Neural cell (in vitro differentiated cells): ENCODE measurements at regions not wholly inside any gene's neighbourhood (a gene's known extent, or its start where the extent isn't known, plus 50 kb on each side); places are given as distances from the start of the nearest gene placed in this dataset.

ENCODE experiments used
- H2AFZ ChIP-seq: fragments of 200-600, 300-800 bp; sonication (generic), shearing (Covaris generic); 2 replicates; pipeline ENCODE4 v1.6.0; 2014; ENCODE audit warnings: low read depth, mild to moderate bottlenecking, antibody characterized with exemption, low read length, moderate library complexity
- H3F3A ChIP-seq: fragments of 200-600 bp; shearing (Covaris generic); 2 replicates; pipeline ENCODE4 v1.6.1; 2016; ENCODE audit warnings: mild to moderate bottlenecking, moderate library complexity, mixed read lengths, antibody characterized with exemption, low read length; ENCODE audit not compliant: insufficient read depth, poor library complexity, severe bottlenecking
- H3K27ac ChIP-seq: fragments of 200-600, 300-800 bp; sonication (generic), shearing (Covaris generic); 2 replicates; pipeline ENCODE4 v1.5.1; 2014; ENCODE audit warnings: mild to moderate bottlenecking, low read length, moderate library complexity
- H3K27me3 ChIP-seq: fragments of 300-800, 200-600 bp; sonication (generic), shearing (Covaris generic); 2 replicates; pipeline ENCODE4 v1.6.0; 2014; ENCODE audit warnings: mild to moderate bottlenecking, low read depth, low read length, moderate library complexity; ENCODE audit not compliant: insufficient read depth
- H3K36me3 ChIP-seq: fragments of 300-800, 200-600 bp; sonication (generic), shearing (Covaris generic); 2 replicates; pipeline ENCODE4 v1.5.1; 2014; ENCODE audit warnings: mild to moderate bottlenecking, antibody characterized with exemption, low read length, moderate library complexity; ENCODE audit not compliant: insufficient read depth
- H3K4me2 ChIP-seq: fragments of 300-800, 200-600 bp; sonication (generic), shearing (Covaris generic); 2 replicates; pipeline ENCODE4 v1.6.0; 2014; ENCODE audit warnings: mild to moderate bottlenecking, low read length
- H3K4me3 ChIP-seq: fragments of 300-800, 200-600 bp; sonication (generic), shearing (Covaris generic); 2 replicates; pipeline ENCODE4 v1.5.1; 2014; ENCODE audit warnings: mild to moderate bottlenecking, low read length, moderate library complexity
- H3K79me2 ChIP-seq: fragments of 200-600 bp; shearing (Covaris generic); replicated peaks from 2 replicates; pipeline ENCODE4 v1.6.0; 2014; ENCODE audit warnings: mild to moderate bottlenecking, low read length, moderate library complexity; ENCODE audit not compliant: insufficient read depth
- H3K9ac ChIP-seq: fragments of 300-800, 200-600 bp; sonication (generic), shearing (Covaris generic); 2 replicates; pipeline ENCODE4 v1.6.1; 2016; ENCODE audit warnings: mild to moderate bottlenecking, low read length, mixed read lengths
- H3K9me2 ChIP-seq: fragments of 200-600 bp; shearing (Covaris generic); 2 replicates; pipeline ENCODE4 v1.6.1; 2016; ENCODE audit warnings: mild to moderate bottlenecking, low read length, mixed read lengths; ENCODE audit not compliant: insufficient read depth
- H3K9me3 ChIP-seq: fragments of 200-600, 300-800 bp; sonication (generic), shearing (Covaris generic); 2 replicates; pipeline ENCODE4 v1.6.1; 2016; ENCODE audit warnings: mild to moderate bottlenecking, mixed run types, low read length, moderate library complexity, mixed read lengths
- H4K20me1 ChIP-seq: fragments of 200-600 bp; shearing (Covaris generic); 2 replicates; pipeline ENCODE4 v1.6.1; 2016; ENCODE audit warnings: mild to moderate bottlenecking, mixed run types; ENCODE audit not compliant: insufficient read depth
- CTCF ChIP-seq: fragments of 450-650 bp; IDR thresholded peaks from 2 replicates; pipeline ENCODE4 v1.5.1; 2014; ENCODE audit warnings: antibody characterized with exemption, mild to moderate bottlenecking, moderate library complexity; ENCODE audit not compliant: poor library complexity, severe bottlenecking
- EP300 ChIP-seq: fragments of 450-650 bp; conservative IDR thresholded peaks from 2 replicates; pipeline ENCODE4 v1.6.1; 2014; ENCODE audit warnings: antibody characterized with exemption, mild to moderate bottlenecking, moderate library complexity; ENCODE audit not compliant: poor library complexity, severe bottlenecking
- EZH2 ChIP-seq: fragments of 200-600, 300-800 bp; shearing (Covaris generic), sonication (generic); IDR thresholded peaks from 2 replicates; pipeline ENCODE4 v1.6.1; 2014; ENCODE audit warnings: antibody characterized with exemption, low read length, borderline replicate concordance, mild to moderate bottlenecking; ENCODE audit not compliant: insufficient read depth, poor library complexity, severe bottlenecking
- MXI1 ChIP-seq: fragments of 450-650 bp; conservative IDR thresholded peaks from 2 replicates; pipeline ENCODE4 v1.6.1; 2014; ENCODE audit warnings: antibody characterized with exemption, mild to moderate bottlenecking; ENCODE audit not compliant: poor library complexity, severe bottlenecking
- POLR2AphosphoS5 ChIP-seq: IDR thresholded peaks from 2 replicates; pipeline ENCODE4 v1.6.1; 2012
- RAD21 ChIP-seq: fragments of 450-650 bp; conservative IDR thresholded peaks from 2 replicates; pipeline ENCODE4 v1.6.1; 2014; ENCODE audit warnings: antibody characterized with exemption, mild to moderate bottlenecking, moderate library complexity
- REST ChIP-seq: IDR thresholded peaks from 2 replicates; pipeline ENCODE4 v1.6.1; 2012; ENCODE audit warnings: borderline replicate concordance
- SMC3 ChIP-seq: fragments of 450-650 bp; conservative IDR thresholded peaks from 2 replicates; pipeline ENCODE4 v1.6.1; 2014; ENCODE audit warnings: antibody characterized with exemption, mild to moderate bottlenecking, moderate library complexity; ENCODE audit not compliant: poor library complexity
- TAF1 ChIP-seq: IDR thresholded peaks from 2 replicates; pipeline ENCODE4 v1.6.1; 2012; ENCODE audit warnings: low read depth

DNA sequence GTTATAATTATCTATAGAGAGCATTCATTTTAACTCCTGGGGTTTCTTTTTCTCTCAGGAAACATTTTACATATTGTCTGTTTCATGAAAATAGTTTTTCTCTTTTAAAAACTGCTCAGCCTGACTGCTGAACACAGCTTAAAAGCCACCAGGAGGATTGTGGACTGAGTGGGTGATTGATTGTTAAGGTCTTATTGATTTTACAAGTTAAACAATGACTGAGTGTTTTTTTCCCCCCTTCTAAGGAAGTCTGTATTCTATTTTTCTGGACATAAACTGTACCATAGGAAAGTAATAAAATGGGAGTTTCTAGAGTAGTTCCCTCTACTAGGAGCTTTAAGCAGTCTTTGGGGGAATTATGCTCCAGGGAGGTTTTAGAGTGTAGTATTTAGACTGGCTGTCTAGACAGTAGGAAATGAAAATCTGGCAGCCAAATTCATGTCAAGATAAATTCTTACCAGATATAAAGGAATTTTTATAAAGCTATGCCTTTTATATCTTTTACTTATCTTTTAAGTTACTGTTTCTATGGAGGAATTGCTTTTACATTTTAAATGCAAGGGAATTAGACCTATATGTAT is 463.9 kb downstream of the PRR16 start:
- Histone ChIP-seq H3K9me3 (no peaks in the 10 kb centered on the region), H3K9ac (no peak overlapping the region), H3K4me3 (no peak overlapping the region), H3K9me2 (no peaks in the 10 kb centered on the region), H3K4me2 (no peak overlapping the region), H2AFZ (no peak overlapping the region), H3K36me3 (no peaks in the 10 kb centered on the region), H3K79me2 (no peaks in the 10 kb centered on the region), H3K27me3 (no peaks in the 10 kb centered on the region), H4K20me1 (no peaks in the 10 kb centered on the region), H3F3A (no peaks in the 10 kb centered on the region), H3K27ac (no peak overlapping the region)
- no peak for TF ChIP-seq TAF1
- TF ChIP-seq EZH2: no peak
- no peak for TF ChIP-seq POLR2AphosphoS5

- TF ChIP-seq EP300 (no peak), SMC3 (no peak), EZH2 (no peak), TAF1 (no peak), MXI1 (no peak), CTCF (no peak), POLR2AphosphoS5 (no peak), REST (no peak), RAD21 (no peak)
- Histone ChIP-seq H3K9ac (no peak overlapping the region), H3K27ac (no peak overlapping the region), H3K4me2 (no peak overlapping the region), H3K79me2 (no peaks in the 10 kb centered on the region), H2AFZ (no peak overlapping the region), H3K9me2 (no peaks in the 10 kb centered on the region), H3K27me3 (no peaks in the 10 kb centered on the region), H4K20me1 (no peaks in the 10 kb centered on the region), H3K4me3 (no peak overlapping the region), H3K36me3 (no peaks in the 10 kb centered on the region), H3F3A (no peaks in the 10 kb centered on the region), H3K9me3 (no peaks in the 10 kb centered on the region)
Measured at GRCh38 chr5:120932480-120932879, 468.4 kb downstream of the PRR16 start.
